ENCODE measurements at regions not wholly inside any gene's neighbourhood (a gene's known extent, or its start where the extent isn't known, plus 50 kb on each side); places are given as distances from the start of the nearest gene placed in this dataset.

GRCh38 chr5:7043797-7044196, 330.6 kb downstream of the TENT4A start:
- H3K27me3 Mint-ChIP-seq, result no peaks in the 10 kb centered on the region
- H3K9me3 Mint-ChIP-seq, result no peaks in the 10 kb centered on the region
- DNase-seq, result no peak
- no peaks in the 10 kb centered on the region for H3K4me1 Mint-ChIP-seq
- POLR2A ChIA-PET, result no interaction called here
- no peak for TF ChIP-seq CTCF (IDR thresholded peaks at IDR 0.05)
- no peak overlapping the region for H3K4me3 Mint-ChIP-seq
- intact Hi-C loops (cut with micrococcal nuclease), result no loop called here
- H3K27ac Mint-ChIP-seq, result no peak overlapping the region
- H3K36me3 Mint-ChIP-seq (ENCODE audit: low read depth), result no peaks in the 10 kb centered on the region
- CTCF ChIA-PET, result no interaction called here
- ATAC-seq (ENCODE audit: low read depth), result no peak

- Mint-ChIP-seq H3K27ac (no peak overlapping the region), H3K4me1 (no peaks in the 10 kb centered on the region), H3K36me3 (ENCODE audit: low read depth) (no peaks in the 10 kb centered on the region), H3K27me3 (no peaks in the 10 kb centered on the region), H3K4me3 (no peak overlapping the region), H3K9me3 (peaks cover 2% of the 10 kb centered on the region)
- intact Hi-C loops (cut with micrococcal nuclease), result no loop called here
- no peak for ATAC-seq (ENCODE audit: low read depth)
- ChIA-PET POLR2A (no interaction called here), CTCF (no interaction called here)
- TF ChIP-seq CTCF (IDR thresholded peaks at IDR 0.05), result no peak
- no peak for DNase-seq
These were observed 334.5 kb downstream of the TENT4A start for GRCh38 chr5:7047511-7048261.

- no peak for DNase-seq
- Mint-ChIP-seq H3K4me3 (no peak overlapping the region), H3K36me3 (ENCODE audit: low read depth) (no peaks in the 10 kb centered on the region), H3K4me1 (no peaks in the 10 kb centered on the region), H3K27me3 (no peaks in the 10 kb centered on the region), H3K27ac (no peak overlapping the region), H3K9me3 (peaks cover 2% of the 10 kb centered on the region)
- TF ChIP-seq CTCF (IDR thresholded peaks at IDR 0.05), result no peak
- intact Hi-C loops (cut with micrococcal nuclease), result no loop called here
- POLR2A ChIA-PET, result no interaction called here
- CTCF ChIA-PET, result no interaction called here
- no peak for ATAC-seq (ENCODE audit: low read depth)
These were observed 337.8 kb downstream of the TENT4A start for GRCh38 chr5:7050986-7051385.

GRCh38 chr5:7053125-7053524, 339.9 kb downstream of the TENT4A start:
- intact Hi-C loops (cut with micrococcal nuclease), result no loop called here
- ChIA-PET CTCF (no interaction called here), POLR2A (no interaction called here)
- H3K36me3 Mint-ChIP-seq (ENCODE audit: low read depth), result no peaks in the 10 kb centered on the region
- ATAC-seq (ENCODE audit: low read depth) (no peak), DNase-seq (no peak)
- no peak overlapping the region for H3K4me3 Mint-ChIP-seq
- no peak for TF ChIP-seq CTCF (IDR thresholded peaks at IDR 0.05)
- H3K27me3 Mint-ChIP-seq, result no peaks in the 10 kb centered on the region
- no peak overlapping the region for H3K27ac Mint-ChIP-seq
- no peaks in the 10 kb centered on the region for H3K4me1 Mint-ChIP-seq
- peaks cover 2% of the 10 kb centered on the region for H3K9me3 Mint-ChIP-seq

- no peaks in the 10 kb centered on the region for H3K27me3 Mint-ChIP-seq
- no peak for TF ChIP-seq CTCF (IDR thresholded peaks at IDR 0.05)
- no peaks in the 10 kb centered on the region for H3K4me1 Mint-ChIP-seq
- DNase-seq, result no peak
- H3K9me3 Mint-ChIP-seq, result peaks cover 2% of the 10 kb centered on the region
- no peak overlapping the region for H3K27ac Mint-ChIP-seq
- ATAC-seq (ENCODE audit: low read depth), result no peak
- POLR2A ChIA-PET, result no interaction called here
- no peaks in the 10 kb centered on the region for H3K36me3 Mint-ChIP-seq (ENCODE audit: low read depth)
- no peak overlapping the region for H3K4me3 Mint-ChIP-seq
- CTCF ChIA-PET, result no interaction called here
- intact Hi-C loops (cut with micrococcal nuclease), result no loop called here
These were observed 340.4 kb downstream of the TENT4A start for GRCh38 chr5:7053528-7054209.
